Panc1 (cell line): ENCODE measurements at regions not wholly inside any gene's neighbourhood (a gene's known extent, or its start where the extent isn't known, plus 50 kb on each side); places are given as distances from the start of the nearest gene placed in this dataset.

Experiments used
- POLR2AphosphoS5 ChIP-seq: IDR thresholded peaks from 2 replicates; pipeline ENCODE4 v1.6.1; 2012; ENCODE audit warnings: mild to moderate bottlenecking, low read depth, low read length, moderate library complexity
- REST ChIP-seq, 2 experiments: IDR thresholded peaks; 2 replicates each; pipeline ENCODE4 v1.6.1; 2011 to 2012; ENCODE audit warnings: low read depth in 2 of 2, control low read depth in 1 of 2, low read length in 1 of 2, mild to moderate bottlenecking in 1 of 2, moderate library complexity in 1 of 2; ENCODE audit not compliant: insufficient read depth in 1 of 2
- SIN3A ChIP-seq: IDR thresholded peaks from 2 replicates; pipeline ENCODE4 v1.6.1; 2012; ENCODE audit warnings: low read depth, mild to moderate bottlenecking, low read length, moderate library complexity, borderline replicate concordance; ENCODE audit not compliant: insufficient read depth
- TCF7L2 ChIP-seq: IDR thresholded peaks from 2 replicates; pipeline ENCODE4 v1.6.1; 2011; ENCODE audit warnings: mild to moderate bottlenecking, low read depth, low read length, inconsistent platforms
- TF ChIP-seq, protein P1 (sequence below): fragments of 450-650 bp; IDR thresholded peaks from 2 replicates; pipeline ENCODE4 v1.5.1; 2017; ENCODE audit warnings: mild to moderate bottlenecking

DNA sequence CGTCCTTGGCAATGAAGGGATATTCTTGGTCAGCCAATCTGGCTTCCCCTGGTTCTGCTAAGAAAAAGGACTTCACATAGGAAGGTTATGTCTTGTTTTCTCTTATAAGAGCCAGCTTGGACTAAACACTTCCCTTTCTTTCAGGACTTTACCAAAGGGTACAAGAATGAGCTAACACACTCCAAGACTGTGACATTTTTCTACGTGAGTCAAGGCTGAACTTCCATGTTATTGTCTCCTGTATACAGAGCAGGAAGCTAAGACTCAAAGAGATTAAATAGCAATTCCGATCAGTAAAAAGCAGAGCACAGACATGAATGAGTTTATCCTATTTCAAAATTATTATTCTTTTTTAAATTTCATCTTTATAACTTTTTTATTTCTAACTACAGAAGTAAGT, 63.3 kb upstream of the STT3B start:
- TF ChIP-seq SIN3A (no peak), REST (IDR thresholded peaks at IDR 0.05; ENCODE audit: insufficient read depth in 1 of 2, low read depth in 2 of 2, low read length in 1 of 2) (no peak), POLR2AphosphoS5 (no peak), TCF7L2 (no peak)
- TF ChIP-seq, protein P1, sequence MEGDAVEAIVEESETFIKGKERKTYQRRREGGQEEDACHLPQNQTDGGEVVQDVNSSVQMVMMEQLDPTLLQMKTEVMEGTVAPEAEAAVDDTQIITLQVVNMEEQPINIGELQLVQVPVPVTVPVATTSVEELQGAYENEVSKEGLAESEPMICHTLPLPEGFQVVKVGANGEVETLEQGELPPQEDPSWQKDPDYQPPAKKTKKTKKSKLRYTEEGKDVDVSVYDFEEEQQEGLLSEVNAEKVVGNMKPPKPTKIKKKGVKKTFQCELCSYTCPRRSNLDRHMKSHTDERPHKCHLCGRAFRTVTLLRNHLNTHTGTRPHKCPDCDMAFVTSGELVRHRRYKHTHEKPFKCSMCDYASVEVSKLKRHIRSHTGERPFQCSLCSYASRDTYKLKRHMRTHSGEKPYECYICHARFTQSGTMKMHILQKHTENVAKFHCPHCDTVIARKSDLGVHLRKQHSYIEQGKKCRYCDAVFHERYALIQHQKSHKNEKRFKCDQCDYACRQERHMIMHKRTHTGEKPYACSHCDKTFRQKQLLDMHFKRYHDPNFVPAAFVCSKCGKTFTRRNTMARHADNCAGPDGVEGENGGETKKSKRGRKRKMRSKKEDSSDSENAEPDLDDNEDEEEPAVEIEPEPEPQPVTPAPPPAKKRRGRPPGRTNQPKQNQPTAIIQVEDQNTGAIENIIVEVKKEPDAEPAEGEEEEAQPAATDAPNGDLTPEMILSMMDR = no peak
